ENCODE measurements at regions not wholly inside any gene's neighbourhood (a gene's known extent, or its start where the extent isn't known, plus 50 kb on each side); places are given as distances from the start of the nearest gene placed in this dataset.

DNA sequence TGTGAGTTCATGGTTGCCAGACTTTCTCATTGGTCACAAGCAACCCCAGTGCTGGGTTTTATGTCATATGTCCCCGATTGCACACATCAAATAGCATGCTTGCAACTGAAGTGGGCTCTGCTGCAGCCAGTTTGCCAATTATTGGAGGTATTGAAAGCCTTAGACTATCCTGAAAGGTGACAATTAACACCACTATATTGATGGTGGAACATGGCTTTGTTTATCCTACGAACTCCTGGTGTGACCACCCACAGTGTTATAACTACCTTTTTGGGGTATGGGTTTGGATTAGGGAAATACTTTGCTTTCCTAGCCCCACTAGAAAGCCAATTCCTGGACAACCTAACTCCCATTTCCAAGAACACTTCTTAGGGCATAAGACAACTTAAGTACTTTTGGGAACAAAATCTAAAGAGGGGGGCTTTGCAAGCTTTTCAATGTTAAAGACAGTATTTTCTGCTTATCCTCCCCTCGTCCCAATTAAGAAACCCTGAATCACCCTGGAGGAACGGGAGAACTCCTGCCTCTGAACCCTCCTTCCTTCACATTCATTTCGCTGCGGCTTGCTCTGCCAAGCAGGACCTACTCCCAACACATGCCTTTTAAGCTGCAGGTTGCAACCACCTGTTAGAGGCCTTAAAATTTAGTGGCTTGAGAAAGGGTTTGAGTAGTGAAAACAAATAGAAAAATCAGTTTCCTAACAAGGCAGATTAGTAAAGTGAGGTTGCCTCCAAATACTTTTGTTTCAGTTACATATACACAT lies 80.3 kb upstream of the RBM19 start:
- TF ChIP-seq CTCF (conservative IDR thresholded peaks at IDR 0.05 in 1 of 2, IDR thresholded peaks at IDR 0.05 in 1 of 2; ENCODE audit: low read depth in 1 of 2, low read length in 2 of 2) (no peak), EZH2 (IDR thresholded peaks at IDR 0.05; ENCODE audit: low read length, missing control alignments) (no peak)
- Histone ChIP-seq H3K27me3 (ENCODE audit: control insufficient read depth, insufficient read depth, low read length) (no peaks in the 10 kb centered on the region), H3K9me3 (ENCODE audit: control insufficient read depth, insufficient read depth, low read depth, low read length) (no peaks in the 10 kb centered on the region), H3K4me3 (replicated peaks in 1 of 4; ENCODE audit: control extremely low read depth in 1 of 4, insufficient read depth in 1 of 4, low read depth in 3 of 4, low read length in 4 of 4) (no peak overlapping the region), H2AFZ (ENCODE audit: low read length) (no peak overlapping the region), H3K36me3 (ENCODE audit: control insufficient read depth, insufficient read depth, low read length) (no peaks in the 10 kb centered on the region), H4K20me1 (ENCODE audit: control insufficient read depth, extremely low read depth, insufficient read depth, low read length) (no peaks in the 10 kb centered on the region), H3K4me1 (ENCODE audit: control insufficient read depth, extremely low read depth, insufficient read depth, low read length) (no peaks in the 10 kb centered on the region), H3K9ac (ENCODE audit: insufficient read depth, low read length) (no peak overlapping the region), H3K79me2 (ENCODE audit: control insufficient read depth, insufficient read depth, low read length) (no peaks in the 10 kb centered on the region), H3K27ac (ENCODE audit: insufficient read depth, low read length) (no peak overlapping the region), H3K4me2 (ENCODE audit: extremely low read depth, insufficient read depth, low read length) (no peak overlapping the region)
- DNase-seq (ENCODE audit: low read depth in 2 of 2): no peak

GRCh38 chr12:114045349-114045748 lies 79.2 kb upstream of the RBM19 start:
- no peak overlapping the region for H3K4me3 ChIP-seq (replicated peaks in 1 of 4; ENCODE audit: control extremely low read depth in 1 of 4, insufficient read depth in 1 of 4, low read depth in 3 of 4, low read length in 4 of 4)
- H2AFZ ChIP-seq (ENCODE audit: low read length): no peak overlapping the region
- no peaks in the 10 kb centered on the region for H3K4me1 ChIP-seq (ENCODE audit: control insufficient read depth, extremely low read depth, insufficient read depth, low read length)
- H3K79me2 ChIP-seq (ENCODE audit: control insufficient read depth, insufficient read depth, low read length): no peaks in the 10 kb centered on the region
- no peak for TF ChIP-seq CTCF (conservative IDR thresholded peaks at IDR 0.05 in 1 of 2, IDR thresholded peaks at IDR 0.05 in 1 of 2; ENCODE audit: low read depth in 1 of 2, low read length in 2 of 2)
- no peak for TF ChIP-seq EZH2 (IDR thresholded peaks at IDR 0.05; ENCODE audit: low read length, missing control alignments)
- no peak overlapping the region for H3K4me2 ChIP-seq (ENCODE audit: extremely low read depth, insufficient read depth, low read length)
- H3K27me3 ChIP-seq (ENCODE audit: control insufficient read depth, insufficient read depth, low read length): no peaks in the 10 kb centered on the region
- no peak for DNase-seq (ENCODE audit: low read depth in 2 of 2)
- H3K9ac ChIP-seq (ENCODE audit: insufficient read depth, low read length): no peak overlapping the region
- no peaks in the 10 kb centered on the region for H3K9me3 ChIP-seq (ENCODE audit: control insufficient read depth, insufficient read depth, low read depth, low read length)
- no peaks in the 10 kb centered on the region for H4K20me1 ChIP-seq (ENCODE audit: control insufficient read depth, extremely low read depth, insufficient read depth, low read length)
- H3K36me3 ChIP-seq (ENCODE audit: control insufficient read depth, insufficient read depth, low read length): no peaks in the 10 kb centered on the region
- no peak overlapping the region for H3K27ac ChIP-seq (ENCODE audit: insufficient read depth, low read length)

DNA sequence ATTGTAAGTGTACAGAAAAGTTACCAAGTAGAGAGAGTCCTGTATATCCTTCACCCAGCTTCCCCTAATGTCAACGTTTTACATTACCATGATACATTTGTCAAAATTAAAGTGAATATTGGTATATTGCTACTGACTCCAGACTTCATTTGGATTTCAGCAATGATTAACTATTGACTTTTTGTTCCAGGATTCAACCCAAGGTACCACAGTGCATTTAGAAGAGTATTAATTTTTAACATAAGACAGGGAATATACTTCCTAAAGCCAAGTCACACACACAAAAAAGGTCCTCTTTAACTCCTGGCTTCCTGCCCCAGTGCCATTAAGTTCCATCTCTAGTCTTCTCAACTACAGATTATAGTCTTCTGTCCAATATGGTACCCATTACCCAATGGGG lies 75.5 kb upstream of the RBM19 start:
- H3K4me3 ChIP-seq (replicated peaks in 1 of 4; ENCODE audit: control extremely low read depth in 1 of 4, insufficient read depth in 1 of 4, low read depth in 3 of 4, low read length in 4 of 4): no peak overlapping the region
- no peaks in the 10 kb centered on the region for H3K36me3 ChIP-seq (ENCODE audit: control insufficient read depth, insufficient read depth, low read length)
- H3K27ac ChIP-seq (ENCODE audit: insufficient read depth, low read length): no peak overlapping the region
- no peaks in the 10 kb centered on the region for H4K20me1 ChIP-seq (ENCODE audit: control insufficient read depth, extremely low read depth, insufficient read depth, low read length)
- no peak overlapping the region for H3K4me2 ChIP-seq (ENCODE audit: extremely low read depth, insufficient read depth, low read length)
- no peaks in the 10 kb centered on the region for H3K79me2 ChIP-seq (ENCODE audit: control insufficient read depth, insufficient read depth, low read length)
- no peaks in the 10 kb centered on the region for H3K4me1 ChIP-seq (ENCODE audit: control insufficient read depth, extremely low read depth, insufficient read depth, low read length)
- no peaks in the 10 kb centered on the region for H3K9me3 ChIP-seq (ENCODE audit: control insufficient read depth, insufficient read depth, low read depth, low read length)
- no peak for TF ChIP-seq CTCF (conservative IDR thresholded peaks at IDR 0.05 in 1 of 2, IDR thresholded peaks at IDR 0.05 in 1 of 2; ENCODE audit: low read depth in 1 of 2, low read length in 2 of 2)
- no peak for TF ChIP-seq EZH2 (IDR thresholded peaks at IDR 0.05; ENCODE audit: low read length, missing control alignments)
- no peak overlapping the region for H2AFZ ChIP-seq (ENCODE audit: low read length)
- H3K9ac ChIP-seq (ENCODE audit: insufficient read depth, low read length): no peak overlapping the region
- H3K27me3 ChIP-seq (ENCODE audit: control insufficient read depth, insufficient read depth, low read length): no peaks in the 10 kb centered on the region
- DNase-seq (ENCODE audit: low read depth in 2 of 2): no peak
